CD4-positive, alpha-beta T cell (primary cell): ENCODE measurements at regions not wholly inside any gene's neighbourhood (a gene's known extent, or its start where the extent isn't known, plus 50 kb on each side); places are given as distances from the start of the nearest gene placed in this dataset.
A peak's percentile ranks its signal among the peaks of the same experiment; 100 is the strongest.

ENCODE experiments used
- ATAC-seq: fragments of 200-7000 bp; cut with Tn5 transposase; one replicate; pipeline ENCODE4 v1.10.0; 2022; ENCODE audit warnings: mild to moderate bottlenecking; ENCODE audit not compliant: poor library complexity
- CTCF ChIA-PET: fragments of 350-600 bp; sonication (Branson Sonifier 250); formaldehyde crosslinking; loops from one replicate; lab custom pipeline; 2021; ENCODE audit warnings: antibody characterized with exemption, inconsistent platforms; lab: Charles Lee
- POLR2A ChIA-PET: fragments of 350-600 bp; sonication (Branson Sonifier 250); formaldehyde crosslinking; loops from one replicate; lab custom pipeline; 2021; ENCODE audit warnings: antibody characterized with exemption, inconsistent platforms; lab: Charles Lee
- DNase-seq, 14 experiments: peaks; one replicate each; pipeline ENCODE4 v3.0.0-alpha.2; 2013 to 2020; ENCODE audit warnings: mixed read lengths in 2 of 14
- H3K27ac ChIP-seq, 2 donors: one replicate each; pipeline versions ENCODE4 v1.5.1 to v1.7.0; 2013; ENCODE audit warnings: low read length in 2 of 2, low read depth in 1 of 2, mild to moderate bottlenecking in 1 of 2
- H3K27me3 ChIP-seq, 2 experiments: 1 replicate in 1 of 2; 2 replicates in 1 of 2; pipeline versions ENCODE4 v1.6.1 to v1.7.0; 2013; ENCODE audit warnings: low read length in 2 of 2, control low read depth in 1 of 2, mild to moderate bottlenecking in 1 of 2, moderate library complexity in 1 of 2; ENCODE audit not compliant: insufficient read depth in 2 of 2, control insufficient read depth in 1 of 2
- H3K36me3 ChIP-seq: one replicate; pipeline ENCODE4 v1.6.1; 2013; ENCODE audit warnings: low read length, control low read depth; ENCODE audit not compliant: insufficient read depth
- H3K4me1 ChIP-seq: one replicate; pipeline ENCODE4 v1.6.1; 2013; ENCODE audit warnings: low read length, control low read depth; ENCODE audit not compliant: insufficient read depth
- H3K4me3 ChIP-seq: one replicate; pipeline ENCODE4 v1.5.1; 2013; ENCODE audit warnings: mild to moderate bottlenecking, low read length, moderate library complexity
- H3K9me3 ChIP-seq, 2 experiments: 1 replicate in 1 of 2; 2 replicates in 1 of 2; pipeline versions ENCODE4 v1.6.1 to v1.7.0; 2013; ENCODE audit warnings: low read length in 2 of 2, mild to moderate bottlenecking in 2 of 2, control low read depth in 1 of 2, moderate library complexity in 1 of 2; ENCODE audit not compliant: control insufficient read depth in 1 of 2, insufficient read depth in 1 of 2
- H3K27ac Mint-ChIP-seq: one replicate; pipeline ENCODE4 v1.8.0; 2020; ENCODE audit warnings: mixed read lengths
- H3K27me3 Mint-ChIP-seq: one replicate; pipeline ENCODE4 v1.8.0; 2021; ENCODE audit warnings: mixed read lengths
- H3K36me3 Mint-ChIP-seq: one replicate; pipeline ENCODE4 v1.8.0; 2021; ENCODE audit warnings: low read depth, mixed read lengths
- H3K4me1 Mint-ChIP-seq: one replicate; pipeline ENCODE4 v1.8.0; 2021; ENCODE audit warnings: low read depth, mixed read lengths
- H3K4me3 Mint-ChIP-seq: one replicate; pipeline ENCODE4 v1.8.0; 2020; ENCODE audit warnings: mild to moderate bottlenecking, mixed read lengths
- H3K9me3 Mint-ChIP-seq: one replicate; pipeline ENCODE4 v1.8.0; 2020; ENCODE audit warnings: mixed read lengths
- intact Hi-C, 2 experiments: fragments of 100-400 bp; cut with DNase I in 1 of 2; cut with micrococcal nuclease in 1 of 2; formaldehyde crosslinking; loops; one replicate each; pipeline versions ENCODE4 v1.15.1 to v1.9.0; 2023 to 2025; cut with DNase I, micrococcal nuclease
- TF ChIP-seq, protein P1 (sequence below): fragments of 200-600 bp; IDR thresholded peaks from one replicate; pipeline ENCODE4 v1.8.0; 2022; ENCODE audit warnings: antibody characterized with exemption, mild to moderate bottlenecking

DNA sequence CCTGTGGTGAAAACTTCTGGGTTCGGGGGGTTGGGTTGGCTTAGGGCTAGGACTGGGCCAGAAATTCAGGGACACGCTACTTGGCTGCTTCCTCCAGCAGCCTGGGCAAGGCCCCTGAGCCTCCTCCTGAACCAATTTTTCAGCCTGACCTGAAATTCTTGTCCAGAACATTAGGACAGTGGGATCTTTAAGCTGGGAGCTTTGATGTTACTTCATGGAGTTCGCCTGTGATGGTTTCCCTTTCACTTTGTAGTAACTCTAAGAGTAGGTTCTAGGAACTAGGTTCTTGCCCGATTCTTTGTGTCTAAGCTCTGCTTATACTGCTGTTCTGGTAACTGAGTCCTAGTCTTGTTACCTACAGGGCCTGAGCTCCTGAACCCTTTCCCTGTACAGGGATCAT is 75.3 kb downstream of the S1PR1 start:
- Histone ChIP-seq H3K4me1 (peaks cover 56% of the 10 kb centered on the region), H3K27ac (peak overlapping the region in 1 of 2 donors; percentile 42), H3K4me3 (no peak overlapping the region), H3K36me3 (no peaks in the 10 kb centered on the region), H3K9me3 (no peaks in the 10 kb centered on the region), H3K27me3 (no peaks in the 10 kb centered on the region)
- intact Hi-C loops = loop anchor here in 1 of 2 experiments (10.0 kb wide), 1 partner anchor 143 kb away; no protein-coding TSS in a partner anchor
- POLR2A ChIA-PET = interaction anchor here (1.1 to 2.1 kb wide), 4 partner anchors 10 to 417 kb away, joined by 4 to 5 read pairs (median 5); partner anchors contain the start of gene EXTL2
- TF ChIP-seq, protein P1, sequence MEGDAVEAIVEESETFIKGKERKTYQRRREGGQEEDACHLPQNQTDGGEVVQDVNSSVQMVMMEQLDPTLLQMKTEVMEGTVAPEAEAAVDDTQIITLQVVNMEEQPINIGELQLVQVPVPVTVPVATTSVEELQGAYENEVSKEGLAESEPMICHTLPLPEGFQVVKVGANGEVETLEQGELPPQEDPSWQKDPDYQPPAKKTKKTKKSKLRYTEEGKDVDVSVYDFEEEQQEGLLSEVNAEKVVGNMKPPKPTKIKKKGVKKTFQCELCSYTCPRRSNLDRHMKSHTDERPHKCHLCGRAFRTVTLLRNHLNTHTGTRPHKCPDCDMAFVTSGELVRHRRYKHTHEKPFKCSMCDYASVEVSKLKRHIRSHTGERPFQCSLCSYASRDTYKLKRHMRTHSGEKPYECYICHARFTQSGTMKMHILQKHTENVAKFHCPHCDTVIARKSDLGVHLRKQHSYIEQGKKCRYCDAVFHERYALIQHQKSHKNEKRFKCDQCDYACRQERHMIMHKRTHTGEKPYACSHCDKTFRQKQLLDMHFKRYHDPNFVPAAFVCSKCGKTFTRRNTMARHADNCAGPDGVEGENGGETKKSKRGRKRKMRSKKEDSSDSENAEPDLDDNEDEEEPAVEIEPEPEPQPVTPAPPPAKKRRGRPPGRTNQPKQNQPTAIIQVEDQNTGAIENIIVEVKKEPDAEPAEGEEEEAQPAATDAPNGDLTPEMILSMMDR = no peak
- Mint-ChIP-seq H3K9me3 (no peaks in the 10 kb centered on the region), H3K27me3 (no peaks in the 10 kb centered on the region), H3K4me1 (peaks cover 65% of the 10 kb centered on the region), H3K4me3 (peak overlapping the region; percentile 76), H3K36me3 (no peaks in the 10 kb centered on the region), H3K27ac (peak overlapping the region; percentile 96)
- DNase-seq (peak in 3 of 14 experiments; percentile 44 to 51 (median 49)), ATAC-seq (no peak)
- CTCF ChIA-PET = interaction anchor here (0.9 to 1.1 kb wide), 2 partner anchors 24 to 45 kb away, joined by 4 to 6 read pairs; no protein-coding TSS in a partner anchor

DNA sequence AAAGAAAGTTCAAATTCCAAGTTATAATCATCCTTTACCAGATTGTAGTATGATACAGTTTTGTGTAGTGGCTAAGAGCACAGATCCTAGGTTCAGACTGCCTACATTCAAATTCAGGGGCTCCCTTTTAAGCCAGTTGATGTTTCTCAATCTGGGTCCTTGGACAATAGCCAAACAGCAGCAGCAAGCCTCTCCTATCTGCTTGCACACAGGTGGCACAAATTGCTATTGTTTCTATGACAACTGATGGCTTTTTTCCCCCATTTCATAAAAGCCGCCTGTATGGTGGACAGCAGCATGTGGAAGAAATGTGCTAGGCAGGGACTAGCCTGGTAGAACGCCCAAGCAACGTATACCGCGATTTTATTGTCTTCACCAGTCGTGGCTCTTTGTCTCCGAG is 76.5 kb downstream of the S1PR1 start:
- DNase-seq (no peak), ATAC-seq (no peak)
- TF ChIP-seq, protein P1 = no peak
- Mint-ChIP-seq H3K4me1 (peaks cover 53% of the 10 kb centered on the region), H3K4me3 (no peak overlapping the region), H3K36me3 (no peaks in the 10 kb centered on the region), H3K27ac (peak overlapping the region; percentile 96), H3K9me3 (no peaks in the 10 kb centered on the region), H3K27me3 (no peaks in the 10 kb centered on the region)
- Histone ChIP-seq H3K4me3 (no peak overlapping the region), H3K36me3 (no peaks in the 10 kb centered on the region), H3K4me1 (peaks cover 45% of the 10 kb centered on the region), H3K9me3 (no peaks in the 10 kb centered on the region), H3K27ac (no peak overlapping the region), H3K27me3 (no peaks in the 10 kb centered on the region)
- intact Hi-C loops = loop anchor here in 1 of 2 experiments (10.0 kb wide), 1 partner anchor 141 kb away; no protein-coding TSS in a partner anchor
- POLR2A ChIA-PET = interaction anchor here (0.7 kb wide), 1 partner anchor 23 kb away, joined by 3 read pairs; no protein-coding TSS in a partner anchor
- CTCF ChIA-PET = interaction anchor here (0.7 to 1.5 kb wide), 2 partner anchors 9 to 45 kb away, joined by 3 to 7 read pairs; no protein-coding TSS in a partner anchor

DNA sequence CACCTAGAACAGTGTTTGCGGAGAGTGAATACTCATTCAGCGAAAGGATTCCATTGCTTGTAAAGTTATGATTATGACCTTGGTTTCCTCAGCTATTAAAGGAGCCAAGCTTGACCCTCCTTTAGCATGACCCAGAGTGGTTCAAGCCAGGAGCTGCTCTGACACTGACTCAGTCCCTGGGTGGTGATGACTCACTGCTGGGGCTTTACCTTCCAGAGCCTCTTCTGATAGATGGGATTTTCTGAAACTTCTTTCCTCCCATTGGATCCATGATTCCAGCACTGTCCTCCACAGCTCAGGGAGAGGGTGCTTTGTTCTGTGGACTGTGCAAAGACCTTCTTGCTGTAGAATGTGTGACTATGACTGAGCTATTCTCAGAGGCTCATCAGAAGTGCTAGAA is 77.4 kb downstream of the S1PR1 start:
- Histone ChIP-seq H3K27ac (no peak overlapping the region), H3K36me3 (no peaks in the 10 kb centered on the region), H3K27me3 (no peaks in the 10 kb centered on the region), H3K4me3 (no peak overlapping the region), H3K4me1 (peaks cover 37% of the 10 kb centered on the region), H3K9me3 (no peaks in the 10 kb centered on the region)
- Mint-ChIP-seq H3K9me3 (no peaks in the 10 kb centered on the region), H3K27ac (peak overlapping the region; percentile 96), H3K4me3 (no peak overlapping the region), H3K36me3 (no peaks in the 10 kb centered on the region), H3K4me1 (peaks cover 44% of the 10 kb centered on the region), H3K27me3 (no peaks in the 10 kb centered on the region)
- TF ChIP-seq, protein P1 = no peak
- ATAC-seq (no peak), DNase-seq (peak in 3 of 14 experiments; percentile 16 to 38 (median 32))
- ChIA-PET CTCF (interaction anchor here (1.5 kb wide), 1 partner anchor 44 kb away, joined by 7 read pairs; no protein-coding TSS in a partner anchor), POLR2A (no interaction called here)
- intact Hi-C loops = loop anchor here in 1 of 2 experiments (2.0 to 10.0 kb wide), 2 partner anchors 21 to 141 kb away; no protein-coding TSS in a partner anchor
